ENCODE measurements at regions not wholly inside any gene's neighbourhood (a gene's known extent, or its start where the extent isn't known, plus 50 kb on each side); places are given as distances from the start of the nearest gene placed in this dataset.

DNA sequence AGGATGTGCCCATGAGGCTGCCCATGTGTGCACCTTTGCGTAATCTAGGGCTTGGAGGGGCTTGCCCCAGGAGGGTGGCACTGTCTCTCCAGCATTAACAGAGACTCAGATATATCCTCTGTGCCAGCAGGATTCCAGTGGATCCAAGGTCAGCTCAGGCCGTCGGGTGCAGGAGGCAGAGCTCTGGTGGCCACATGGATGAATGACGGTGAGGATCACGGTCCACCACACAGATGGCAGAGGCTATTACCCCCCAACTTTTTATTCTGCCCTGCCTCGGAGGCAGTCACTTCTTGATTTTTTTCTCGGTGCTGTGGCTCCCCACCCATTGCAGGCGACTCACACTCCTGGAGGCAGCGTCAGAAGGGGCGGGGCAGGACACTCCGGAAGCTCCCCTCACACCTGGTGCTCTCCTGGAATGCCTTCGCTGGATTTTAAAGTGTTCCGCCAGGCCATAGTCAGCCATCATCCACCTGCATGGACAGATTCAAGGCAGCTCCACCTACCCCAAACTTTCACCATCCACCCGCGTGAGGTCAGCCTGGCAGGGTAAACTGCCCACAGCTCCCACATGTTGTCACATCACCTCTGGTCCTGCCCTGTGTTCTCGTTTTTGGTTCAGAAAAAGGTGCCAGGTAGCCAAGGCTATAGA is 602.9 kb upstream of the RAB6C start:
- TF ChIP-seq, protein P1, sequence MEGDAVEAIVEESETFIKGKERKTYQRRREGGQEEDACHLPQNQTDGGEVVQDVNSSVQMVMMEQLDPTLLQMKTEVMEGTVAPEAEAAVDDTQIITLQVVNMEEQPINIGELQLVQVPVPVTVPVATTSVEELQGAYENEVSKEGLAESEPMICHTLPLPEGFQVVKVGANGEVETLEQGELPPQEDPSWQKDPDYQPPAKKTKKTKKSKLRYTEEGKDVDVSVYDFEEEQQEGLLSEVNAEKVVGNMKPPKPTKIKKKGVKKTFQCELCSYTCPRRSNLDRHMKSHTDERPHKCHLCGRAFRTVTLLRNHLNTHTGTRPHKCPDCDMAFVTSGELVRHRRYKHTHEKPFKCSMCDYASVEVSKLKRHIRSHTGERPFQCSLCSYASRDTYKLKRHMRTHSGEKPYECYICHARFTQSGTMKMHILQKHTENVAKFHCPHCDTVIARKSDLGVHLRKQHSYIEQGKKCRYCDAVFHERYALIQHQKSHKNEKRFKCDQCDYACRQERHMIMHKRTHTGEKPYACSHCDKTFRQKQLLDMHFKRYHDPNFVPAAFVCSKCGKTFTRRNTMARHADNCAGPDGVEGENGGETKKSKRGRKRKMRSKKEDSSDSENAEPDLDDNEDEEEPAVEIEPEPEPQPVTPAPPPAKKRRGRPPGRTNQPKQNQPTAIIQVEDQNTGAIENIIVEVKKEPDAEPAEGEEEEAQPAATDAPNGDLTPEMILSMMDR (IDR thresholded peaks at IDR 0.05): no peak
- no peak for TF ChIP-seq POLR2A (IDR thresholded peaks at IDR 0.05)
- Histone ChIP-seq H3K4me1 (no peaks in the 10 kb centered on the region), H3K27me3 (no peaks in the 10 kb centered on the region), H3K9me3 (no peaks in the 10 kb centered on the region), H3K27ac (no peak overlapping the region), H3K4me3 (no peak overlapping the region), H3K36me3 (no peaks in the 10 kb centered on the region)
- ATAC-seq: no peak
- intact Hi-C loops (cut with DNase I): no loop called here
- 74% methylated on average over 4 of the region's 16 CpGs for WGBS (ENCODE audit: insufficient coverage, low coverage, low lambda C conversion rate, missing lambda C conversion rate)
- no peak for DNase-seq

GRCh38 chr2:129377078-129377469 is 602.4 kb upstream of the RAB6C start:
- Histone ChIP-seq H3K36me3 (no peaks in the 10 kb centered on the region), H3K4me1 (no peaks in the 10 kb centered on the region), H3K27me3 (no peaks in the 10 kb centered on the region), H3K4me3 (no peak overlapping the region), H3K27ac (no peak overlapping the region), H3K9me3 (no peaks in the 10 kb centered on the region)
- 67% methylated on average over 3 of the region's 4 CpGs for WGBS (ENCODE audit: insufficient coverage, low coverage, low lambda C conversion rate, missing lambda C conversion rate)
- ATAC-seq (no peak), DNase-seq (no peak)
- intact Hi-C loops (cut with DNase I): no loop called here
- TF ChIP-seq POLR2A (IDR thresholded peaks at IDR 0.05): no peak
- TF ChIP-seq, protein P1 (IDR thresholded peaks at IDR 0.05): no peak

GRCh38 chr2:129378186-129378585 is 601.3 kb upstream of the RAB6C start:
- intact Hi-C loops (cut with DNase I): no loop called here
- Histone ChIP-seq H3K9me3 (no peaks in the 10 kb centered on the region), H3K4me1 (no peaks in the 10 kb centered on the region), H3K36me3 (no peaks in the 10 kb centered on the region), H3K27me3 (no peaks in the 10 kb centered on the region), H3K27ac (no peak overlapping the region), H3K4me3 (no peak overlapping the region)
- no peak for DNase-seq
- no peak for TF ChIP-seq POLR2A (IDR thresholded peaks at IDR 0.05)
- TF ChIP-seq, protein P1 (IDR thresholded peaks at IDR 0.05): no peak
- ATAC-seq: no peak
- 61% methylated on average over 6 of the region's 10 CpGs for WGBS (ENCODE audit: insufficient coverage, low coverage, low lambda C conversion rate, missing lambda C conversion rate)

DNA sequence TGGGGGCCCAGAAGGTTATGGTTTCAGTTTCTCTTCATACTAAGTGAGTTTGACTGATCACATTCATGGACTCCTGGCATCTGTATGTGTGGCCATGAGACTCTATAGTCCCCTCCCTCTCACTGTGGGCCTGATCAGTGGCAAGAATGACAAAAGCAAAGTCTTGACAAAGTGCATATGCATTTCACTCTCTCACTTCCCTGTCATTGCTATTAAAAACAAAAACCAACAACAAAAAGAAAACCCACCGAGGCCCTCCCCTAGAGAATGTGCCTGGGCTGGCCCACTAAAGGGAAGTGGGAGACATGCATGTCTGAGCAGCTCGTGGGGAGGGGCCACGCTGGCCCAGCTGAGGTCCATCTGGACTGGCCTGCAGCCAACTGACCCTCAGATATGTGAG is 600.1 kb upstream of the RAB6C start:
- no peak for TF ChIP-seq POLR2A (IDR thresholded peaks at IDR 0.05)
- TF ChIP-seq, protein P1 (IDR thresholded peaks at IDR 0.05): no peak
- ATAC-seq (no peak), DNase-seq (no peak)
- Histone ChIP-seq H3K27me3 (no peaks in the 10 kb centered on the region), H3K27ac (no peak overlapping the region), H3K36me3 (no peaks in the 10 kb centered on the region), H3K4me1 (no peaks in the 10 kb centered on the region), H3K9me3 (no peaks in the 10 kb centered on the region), H3K4me3 (no peak overlapping the region)
- 52% methylated on average over 3 of the region's 3 CpGs for WGBS (ENCODE audit: insufficient coverage, low coverage, low lambda C conversion rate, missing lambda C conversion rate)
- intact Hi-C loops (cut with DNase I): no loop called here

DNA sequence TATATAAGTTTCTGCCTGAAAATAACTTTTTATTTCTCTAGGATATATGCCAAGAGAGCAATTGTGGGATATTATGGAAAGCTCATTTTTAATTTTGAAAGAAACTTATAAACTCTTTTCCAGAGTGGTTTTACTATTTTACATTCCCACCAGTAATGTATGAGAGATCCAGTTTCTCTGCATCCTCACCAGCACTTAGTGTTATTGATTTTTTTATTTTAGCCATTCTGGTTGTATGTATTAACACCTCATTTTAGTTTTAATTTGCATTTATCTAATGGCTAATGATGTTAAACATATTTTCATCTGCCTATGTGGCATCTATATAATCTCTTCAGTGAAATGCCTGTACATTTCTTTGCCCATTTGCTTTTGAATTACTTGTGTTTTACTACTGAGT is 597.7 kb upstream of the RAB6C start:
- Histone ChIP-seq H3K4me1 (no peaks in the 10 kb centered on the region), H3K27ac (no peak overlapping the region), H3K4me3 (no peak overlapping the region), H3K27me3 (no peaks in the 10 kb centered on the region), H3K9me3 (no peaks in the 10 kb centered on the region), H3K36me3 (no peaks in the 10 kb centered on the region)
- intact Hi-C loops (cut with DNase I): no loop called here
- no peak for ATAC-seq
- no peak for DNase-seq
- TF ChIP-seq, protein P1 (IDR thresholded peaks at IDR 0.05): no peak
- no peak for TF ChIP-seq POLR2A (IDR thresholded peaks at IDR 0.05)

All from right lobe of liver (tissue), 6 donors.